Mesothelial cell of epicardium (in vitro differentiated cells): ENCODE measurements at regions not wholly inside any gene's neighbourhood (a gene's known extent, or its start where the extent isn't known, plus 50 kb on each side); places are given as distances from the start of the nearest gene placed in this dataset.
"Not testable (repeated sequence)": the region's sequence is repeated elsewhere in the genome, so short reads cannot be mapped to it uniquely, and the experiment has no call there.

Experiments
- DNase-seq, 2 experiments: peaks; one replicate each; pipeline ENCODE4 v3.0.0; 2021; ENCODE audit warnings: low spot score in 2 of 2; ENCODE audit not compliant: unreplicated experiment in 2 of 2
- H3K27ac Mint-ChIP-seq: 2 replicates; pipeline ENCODE4 v1.8.0; 2021; ENCODE audit warnings: mixed read lengths
- H3K27me3 Mint-ChIP-seq: 2 replicates; pipeline ENCODE4 v1.8.0; 2021; ENCODE audit warnings: low read depth, mixed read lengths
- H3K36me3 Mint-ChIP-seq: 2 replicates; pipeline ENCODE4 v1.8.0; 2021; ENCODE audit warnings: mixed read lengths
- H3K4me1 Mint-ChIP-seq: 2 replicates; pipeline ENCODE4 v1.8.0; 2021; ENCODE audit warnings: mixed read lengths
- H3K4me3 Mint-ChIP-seq: 2 replicates; pipeline ENCODE4 v1.8.0; 2021; ENCODE audit warnings: mild to moderate bottlenecking, moderate library complexity, mixed read lengths
- H3K9me3 Mint-ChIP-seq: 2 replicates; pipeline ENCODE4 v1.8.0; 2021; ENCODE audit warnings: mixed read lengths
- TF ChIP-seq, protein P1 (sequence below): fragments of 200-600 bp; sonication (generic); IDR thresholded peaks from one replicate; pipeline ENCODE4 v1.5.0; 2021; ENCODE audit warnings: antibody characterized with exemption; ENCODE audit not compliant: unreplicated experiment

DNA sequence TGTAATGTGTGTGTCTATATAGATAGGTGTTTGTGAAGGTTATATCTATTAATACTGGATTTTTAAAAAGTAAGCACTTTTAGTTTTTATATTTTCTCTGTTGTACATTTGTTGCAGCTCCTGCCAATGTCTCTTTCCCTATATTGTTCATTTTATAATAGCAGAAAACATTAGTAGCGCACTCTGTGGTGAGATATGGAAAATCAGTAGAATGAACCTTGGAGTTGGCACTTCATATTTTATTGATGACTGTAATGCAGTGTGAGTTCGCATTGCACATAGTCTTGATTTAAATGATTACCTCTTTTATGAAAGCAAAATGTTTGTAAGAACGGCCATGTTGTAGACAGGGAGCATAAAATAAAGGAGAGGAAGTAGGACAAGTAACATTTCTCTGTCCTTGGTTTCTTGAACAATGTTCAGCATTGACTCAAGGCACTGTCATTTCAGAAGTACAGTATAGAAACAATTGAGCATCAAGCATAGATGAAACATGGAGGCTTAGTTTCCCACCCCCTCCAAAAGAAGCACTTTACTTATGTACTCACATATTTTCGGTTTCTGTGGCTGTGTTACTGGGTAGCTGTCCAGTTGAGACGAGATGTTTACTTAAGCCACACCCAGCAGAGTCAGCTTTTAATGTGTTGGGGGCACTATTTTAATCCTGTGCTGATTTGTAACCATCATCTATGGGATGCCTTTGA is 74.0 kb downstream of the TANC2 start:
- Mint-ChIP-seq H3K36me3 (no peaks in the 10 kb centered on the region), H3K27ac (peak overlapping the region; percentile 27), H3K27me3 (no peaks in the 10 kb centered on the region), H3K4me1 (peaks cover 39% of the 10 kb centered on the region), H3K9me3 (no peaks in the 10 kb centered on the region), H3K4me3 (no peak overlapping the region)
- TF ChIP-seq, protein P1, sequence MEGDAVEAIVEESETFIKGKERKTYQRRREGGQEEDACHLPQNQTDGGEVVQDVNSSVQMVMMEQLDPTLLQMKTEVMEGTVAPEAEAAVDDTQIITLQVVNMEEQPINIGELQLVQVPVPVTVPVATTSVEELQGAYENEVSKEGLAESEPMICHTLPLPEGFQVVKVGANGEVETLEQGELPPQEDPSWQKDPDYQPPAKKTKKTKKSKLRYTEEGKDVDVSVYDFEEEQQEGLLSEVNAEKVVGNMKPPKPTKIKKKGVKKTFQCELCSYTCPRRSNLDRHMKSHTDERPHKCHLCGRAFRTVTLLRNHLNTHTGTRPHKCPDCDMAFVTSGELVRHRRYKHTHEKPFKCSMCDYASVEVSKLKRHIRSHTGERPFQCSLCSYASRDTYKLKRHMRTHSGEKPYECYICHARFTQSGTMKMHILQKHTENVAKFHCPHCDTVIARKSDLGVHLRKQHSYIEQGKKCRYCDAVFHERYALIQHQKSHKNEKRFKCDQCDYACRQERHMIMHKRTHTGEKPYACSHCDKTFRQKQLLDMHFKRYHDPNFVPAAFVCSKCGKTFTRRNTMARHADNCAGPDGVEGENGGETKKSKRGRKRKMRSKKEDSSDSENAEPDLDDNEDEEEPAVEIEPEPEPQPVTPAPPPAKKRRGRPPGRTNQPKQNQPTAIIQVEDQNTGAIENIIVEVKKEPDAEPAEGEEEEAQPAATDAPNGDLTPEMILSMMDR, result no peak
- DNase-seq, result no peak

DNA sequence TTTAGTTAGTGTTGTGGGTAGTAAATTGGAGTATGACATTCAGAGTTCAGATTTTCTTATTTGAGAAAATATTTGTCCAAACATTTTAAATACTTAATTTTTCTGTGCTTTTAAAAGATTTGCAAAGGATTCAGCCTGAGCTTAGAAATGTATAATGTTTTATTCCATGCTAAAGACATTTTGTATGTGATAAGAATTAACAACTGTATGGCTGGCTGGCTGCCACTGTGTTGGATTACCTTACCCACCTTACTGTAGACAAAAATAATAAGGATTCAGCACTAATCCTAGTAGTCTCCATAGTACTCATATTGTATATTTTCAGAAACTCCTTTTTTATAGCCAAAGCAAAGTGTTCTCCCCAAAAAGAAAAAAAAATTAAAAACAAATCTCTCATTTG is 74.8 kb downstream of the TANC2 start:
- TF ChIP-seq, protein P1, result no peak
- no peaks in the 10 kb centered on the region for H3K27me3 Mint-ChIP-seq
- H3K27ac Mint-ChIP-seq, result no peak overlapping the region
- H3K36me3 Mint-ChIP-seq, result no peaks in the 10 kb centered on the region
- no peaks in the 10 kb centered on the region for H3K9me3 Mint-ChIP-seq
- no peak overlapping the region for H3K4me3 Mint-ChIP-seq
- no peak for DNase-seq
- peaks cover 39% of the 10 kb centered on the region for H3K4me1 Mint-ChIP-seq

DNA sequence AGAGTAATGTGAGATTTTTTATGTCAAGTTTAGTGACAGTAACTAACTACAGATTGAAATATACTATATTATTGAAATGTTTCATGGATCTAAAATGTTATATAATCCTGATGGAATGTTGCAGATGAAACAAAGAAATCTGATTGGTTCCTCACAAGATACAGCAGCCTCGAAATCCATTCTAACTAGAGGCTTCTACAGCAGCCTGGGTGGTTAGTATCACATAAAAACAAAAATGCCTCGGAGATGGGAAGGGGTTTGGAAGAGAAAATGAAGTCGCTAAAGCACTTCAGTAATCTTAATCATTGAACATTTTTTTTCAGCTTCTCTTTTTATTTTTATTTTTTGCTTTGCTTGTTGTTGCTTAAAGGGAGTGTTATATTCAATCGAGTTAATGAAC is 75.2 kb downstream of the TANC2 start:
- H3K9me3 Mint-ChIP-seq, result no peaks in the 10 kb centered on the region
- H3K27ac Mint-ChIP-seq, result peak overlapping the region; percentile 40
- TF ChIP-seq, protein P1, result no peak
- peaks cover 39% of the 10 kb centered on the region for H3K4me1 Mint-ChIP-seq
- no peak for DNase-seq
- H3K36me3 Mint-ChIP-seq, result no peaks in the 10 kb centered on the region
- no peaks in the 10 kb centered on the region for H3K27me3 Mint-ChIP-seq
- no peak overlapping the region for H3K4me3 Mint-ChIP-seq

DNA sequence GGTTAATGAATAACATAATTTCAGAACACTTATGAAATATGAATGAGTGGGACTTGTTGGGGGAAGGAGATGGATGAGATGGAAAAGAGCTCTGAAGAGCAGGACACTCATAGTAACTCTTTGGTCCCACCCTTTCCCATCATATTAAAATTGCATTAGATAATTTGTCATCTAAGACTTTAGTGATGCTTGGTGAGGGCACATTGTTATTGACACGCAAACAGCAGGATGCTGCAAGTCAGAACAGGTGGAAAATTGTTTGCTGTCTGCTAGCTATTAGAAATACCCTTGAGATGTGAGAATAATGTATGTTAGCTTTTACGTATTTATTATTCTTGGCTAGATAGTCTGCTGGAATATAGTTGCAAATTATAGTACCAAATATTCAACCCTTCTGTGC is 75.7 kb downstream of the TANC2 start:
- Mint-ChIP-seq H3K4me3 (no peak overlapping the region), H3K9me3 (no peaks in the 10 kb centered on the region), H3K36me3 (no peaks in the 10 kb centered on the region), H3K4me1 (peaks cover 39% of the 10 kb centered on the region), H3K27ac (peak overlapping the region; percentile 40), H3K27me3 (no peaks in the 10 kb centered on the region)
- TF ChIP-seq, protein P1, result no peak
- no peak for DNase-seq

DNA sequence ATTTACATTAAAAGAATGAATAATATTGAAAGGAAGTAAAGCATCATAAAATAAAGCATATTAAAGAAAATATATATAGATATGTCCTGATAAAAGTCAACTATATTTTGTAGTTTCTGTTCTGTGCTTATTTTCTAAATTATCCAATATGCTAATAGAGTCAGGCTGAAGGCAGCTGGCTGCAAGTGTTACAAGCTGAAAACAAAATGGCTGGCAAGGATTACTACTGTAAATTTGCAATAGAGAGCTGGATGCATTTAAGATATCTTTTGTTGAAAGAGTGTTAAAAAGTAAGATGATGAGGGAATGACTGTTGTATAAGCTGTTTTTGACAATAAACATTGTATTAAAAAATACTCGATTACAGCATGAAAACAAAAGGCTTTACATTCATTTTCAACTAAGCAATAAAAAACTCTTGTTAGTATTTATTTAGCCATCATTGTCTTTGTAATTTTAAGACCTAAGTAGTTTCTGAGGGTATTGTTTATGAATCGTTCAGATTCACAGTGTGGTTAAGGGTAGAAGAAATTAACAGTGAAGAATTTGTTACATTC is 76.3 kb downstream of the TANC2 start:
- TF ChIP-seq, protein P1, result no peak
- H3K4me1 Mint-ChIP-seq, result peaks cover 39% of the 10 kb centered on the region
- H3K27me3 Mint-ChIP-seq, result no peaks in the 10 kb centered on the region
- H3K36me3 Mint-ChIP-seq, result peaks cover 2% of the 10 kb centered on the region
- H3K4me3 Mint-ChIP-seq, result no peak overlapping the region
- DNase-seq, result no peak
- H3K27ac Mint-ChIP-seq, result no peak overlapping the region
- H3K9me3 Mint-ChIP-seq, result peaks cover 3% of the 10 kb centered on the region

DNA sequence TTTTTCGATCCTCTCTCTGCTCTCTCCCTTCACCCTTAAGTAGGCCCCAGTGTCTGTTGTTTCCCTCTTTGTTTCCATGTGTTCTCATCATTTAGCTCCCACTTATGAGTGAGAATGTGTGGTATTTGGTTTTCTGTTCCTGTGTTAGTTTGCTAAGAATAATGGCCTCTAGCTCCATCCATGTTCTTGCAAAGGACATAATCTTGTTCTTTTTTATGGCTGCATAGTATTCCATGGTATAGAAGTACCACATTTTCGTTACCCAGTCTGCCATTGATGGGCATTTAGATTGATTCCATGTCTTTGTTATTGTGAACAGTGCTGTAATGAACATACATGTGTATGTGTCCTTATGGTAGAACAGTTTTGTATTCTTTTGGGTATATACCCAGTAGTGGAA is 91.5 kb downstream of the TANC2 start:
- H3K4me3 Mint-ChIP-seq, H3K27me3 Mint-ChIP-seq, DNase-seq, H3K4me1 Mint-ChIP-seq, H3K27ac Mint-ChIP-seq: not testable (repeated sequence)
- H3K9me3 Mint-ChIP-seq, result peaks cover 22% of the 10 kb centered on the region
- peaks cover 13% of the 10 kb centered on the region for H3K36me3 Mint-ChIP-seq
